IMR-90 (cell line): ENCODE measurements at regions not wholly inside any gene's neighbourhood (a gene's known extent, or its start where the extent isn't known, plus 50 kb on each side); places are given as distances from the start of the nearest gene placed in this dataset.

Source experiments
- ATAC-seq: fragments of 200-7000 bp; cut with Tn5 transposase; 2 replicates; pipeline ENCODE4 v1.9.1; 2020; ENCODE audit warnings: low read depth, mild to moderate bottlenecking, moderate library complexity
- BruUV-seq: library from RNA; stranded (reverse); fragments of 400-500 nt; replicated peaks from 2 replicates; lab custom pipeline; 2021; lab: Mats Ljungman, UMichigan
- CTCF ChIA-PET: fragments of 300-600 bp; formaldehyde crosslinking; extraction: SDS; loops from one replicate; lab custom pipeline; 2021; ENCODE audit warnings: antibody characterized with exemption; lab: Yijun Ruan, JAX
- POLR2A ChIA-PET: fragments of 300-600 bp; sonication (Branson Sonifier 250); formaldehyde crosslinking; loops from one replicate; lab custom pipeline; 2022; ENCODE audit warnings: antibody characterized with exemption; ENCODE audit not compliant: unreplicated experiment; lab: Charles Lee
- DNase-seq: peaks from one replicate; pipeline ENCODE4 v3.0.0; 2013
- H2AFZ ChIP-seq: replicated peaks from 2 replicates; pipeline ENCODE3; 2013; ENCODE audit warnings: low read length, mild to moderate bottlenecking; ENCODE audit not compliant: poor library complexity
- H2AK5ac ChIP-seq: 2 replicates; pipeline ENCODE4 v1.6.1; 2013; ENCODE audit warnings: low read depth, low read length, inconsistent platforms
- H2AK9ac ChIP-seq: replicated peaks from 2 replicates; pipeline ENCODE3; 2013; ENCODE audit warnings: mild to moderate bottlenecking, low read depth, low read length, moderate library complexity; ENCODE audit not compliant: poor library complexity
- H2BK120ac ChIP-seq: 2 replicates; pipeline ENCODE4 v1.6.1; 2013; ENCODE audit warnings: low read depth, low read length, inconsistent platforms
- H2BK15ac ChIP-seq: 3 replicates; pipeline ENCODE4 v1.6.1; 2013; ENCODE audit warnings: low read depth, low read length, inconsistent platforms
- H2BK20ac ChIP-seq: 2 replicates; pipeline ENCODE4 v1.6.1; 2013; ENCODE audit warnings: low read depth, mild to moderate bottlenecking, inconsistent platforms, low read length, moderate library complexity
- H2BK5ac ChIP-seq: 2 replicates; pipeline ENCODE4 v1.6.1; 2013; ENCODE audit warnings: mild to moderate bottlenecking, low read depth, low read length, inconsistent platforms; ENCODE audit not compliant: poor library complexity, severe bottlenecking
- H3K14ac ChIP-seq: replicated peaks from 2 replicates; pipeline ENCODE4 v1.6.1; 2013; ENCODE audit warnings: low read depth, low read length, inconsistent platforms
- H3K18ac ChIP-seq: 2 replicates; pipeline ENCODE4 v1.6.1; 2013; ENCODE audit warnings: low read depth, low read length, control low read depth
- H3K23ac ChIP-seq: 2 replicates; pipeline ENCODE4 v1.6.1; 2013; ENCODE audit warnings: low read depth, low read length, inconsistent platforms
- H3K27ac ChIP-seq: 2 replicates; pipeline ENCODE4 v1.5.1; 2013; ENCODE audit warnings: mild to moderate bottlenecking, control low read depth, low read length; ENCODE audit not compliant: insufficient read depth
- H3K27me3 ChIP-seq: 2 replicates; pipeline ENCODE4 v1.6.1; 2013; ENCODE audit warnings: low read length; ENCODE audit not compliant: control insufficient read depth, insufficient read depth
- H3K36me3 ChIP-seq: 2 replicates; pipeline ENCODE4 v1.6.1; 2013; ENCODE audit warnings: low read length, mixed read lengths; ENCODE audit not compliant: control insufficient read depth, insufficient read depth
- H3K4ac ChIP-seq: 2 replicates; pipeline ENCODE4 v1.6.1; 2013; ENCODE audit warnings: low read depth, low read length, inconsistent platforms
- H3K4me1 ChIP-seq: 2 replicates; pipeline ENCODE4 v1.6.1; 2013; ENCODE audit warnings: low read length, mixed read lengths; ENCODE audit not compliant: control insufficient read depth, insufficient read depth
- H3K4me2 ChIP-seq: 2 replicates; pipeline ENCODE4 v1.6.1; 2013; ENCODE audit warnings: low read depth, mild to moderate bottlenecking, control low read depth, low read length, moderate library complexity
- H3K4me3 ChIP-seq: 2 replicates; pipeline ENCODE4 v1.5.1; 2013; ENCODE audit warnings: low read depth, mild to moderate bottlenecking, control low read depth, low read length, moderate library complexity; ENCODE audit not compliant: insufficient read depth
- H3K56ac ChIP-seq: 2 replicates; pipeline ENCODE4 v1.6.1; 2013; ENCODE audit warnings: low read length, inconsistent platforms; ENCODE audit not compliant: insufficient read depth; ENCODE audit errors: extremely low read depth
- H3K79me1 ChIP-seq, 2 experiments: 2 replicates each; pipeline ENCODE4 v1.6.1; 2013; ENCODE audit warnings: low read length in 2 of 2, inconsistent platforms in 1 of 2, low read depth in 1 of 2
- H3K9ac ChIP-seq: 2 replicates; pipeline ENCODE4 v1.6.1; 2013; ENCODE audit warnings: low read depth, low read length, control low read depth
- H3K9me1 ChIP-seq: 2 replicates; pipeline ENCODE4 v1.6.1; 2013; ENCODE audit warnings: low read length, inconsistent platforms; ENCODE audit not compliant: insufficient read depth
- H3K9me3 ChIP-seq: 2 replicates; pipeline ENCODE4 v1.6.1; 2013; ENCODE audit warnings: low read length; ENCODE audit not compliant: control insufficient read depth, insufficient read depth
- H4K20me1 ChIP-seq: 2 replicates; pipeline ENCODE4 v1.6.1; 2013; ENCODE audit warnings: low read length, inconsistent platforms; ENCODE audit not compliant: insufficient read depth
- H4K5ac ChIP-seq: 2 replicates; pipeline ENCODE4 v1.6.1; 2013; ENCODE audit warnings: mild to moderate bottlenecking, low read depth, low read length, control low read depth
- H4K8ac ChIP-seq, 2 experiments: 2 replicates each; pipeline ENCODE4 v1.6.1; 2013; ENCODE audit warnings: low read depth in 2 of 2, low read length in 2 of 2, control low read depth in 1 of 2, inconsistent platforms in 1 of 2
- H4K91ac ChIP-seq: 2 replicates; pipeline ENCODE4 v1.6.1; 2013; ENCODE audit warnings: low read depth, low read length, inconsistent platforms; ENCODE audit not compliant: insufficient read depth
- ELK1 ChIP-seq: fragments of 150-350 bp; IDR thresholded peaks from 2 replicates; pipeline ENCODE4 v1.6.1; 2016; ENCODE audit warnings: low read depth, mild to moderate bottlenecking, low read length, moderate library complexity, borderline replicate concordance
- MAFK ChIP-seq: IDR thresholded peaks from 2 replicates; pipeline ENCODE4 v1.6.1; 2012; ENCODE audit warnings: low read depth, low read length, improper control_type of control experiment
- MXI1 ChIP-seq: IDR thresholded peaks from 2 replicates; pipeline ENCODE4 v1.6.1; 2012; ENCODE audit warnings: low read depth, mild to moderate bottlenecking, low read length, moderate library complexity, borderline replicate concordance
- RAD21 ChIP-seq: IDR thresholded peaks from 2 replicates; pipeline ENCODE4 v1.6.1; 2012; ENCODE audit warnings: low read length, improper control_type of control experiment
- RCOR1 ChIP-seq: IDR thresholded peaks from 2 replicates; pipeline ENCODE4 v1.6.1; 2012; ENCODE audit warnings: mild to moderate bottlenecking, low read length, improper control_type of control experiment; ENCODE audit not compliant: insufficient replicate concordance
- WGBS, 2 experiments: methylation state at CpG; one replicate each; pipeline versions ENCODE4 v1.1.5 to v1.1.7; 2013; ENCODE audit warnings: missing lambda C conversion rate in 2 of 2; ENCODE audit not compliant: insufficient read length in 1 of 2; ENCODE audit errors: extremely low coverage in 2 of 2; 5-methylcytosine and 5-hydroxymethylcytosine counted together
- dilution Hi-C: fragments of 300-500 bp; cut with HindIII; formaldehyde crosslinking; loops from one replicate; pipeline ENCODE4 v1.14.3; 2018; ENCODE audit warnings: low sequenced_read_pairs; ENCODE audit not compliant: unreplicated experiment
- in situ Hi-C: fragments of 300-500 bp; cut with MboI; formaldehyde crosslinking; loops from 3 replicates; pipeline ENCODE4 v1.14.3; 2019; ENCODE audit warnings: low sequenced_read_pairs, inconsistent platforms, mixed read lengths
- intact Hi-C: fragments of 100-400 bp; cut with micrococcal nuclease; formaldehyde crosslinking; loops from 2 replicates; pipeline ENCODE4 v1.10.0; 2022
- TF ChIP-seq, protein P1 (sequence below): conservative IDR thresholded peaks from 2 replicates; pipeline ENCODE4 v1.5.1; 2012; ENCODE audit warnings: mild to moderate bottlenecking, low read depth, low read length, improper control_type of control experiment

GRCh38 chr2:57491213-57491612 is 555.4 kb upstream of the VRK2 start:
- Histone ChIP-seq H3K9ac (no peak overlapping the region), H4K8ac (no peak overlapping the region), H3K36me3 (no peaks in the 10 kb centered on the region), H2BK15ac (no peak overlapping the region), H4K5ac (no peak overlapping the region), H2AK5ac (no peak overlapping the region), H3K14ac (no peak overlapping the region), H2AK9ac (no peak overlapping the region), H3K4me1 (no peaks in the 10 kb centered on the region), H2BK5ac (no peak overlapping the region), H3K4me2 (no peak overlapping the region), H3K56ac (no peak overlapping the region), H3K4ac (no peak overlapping the region), H3K27ac (no peak overlapping the region), H2BK20ac (no peak overlapping the region), H3K23ac (no peak overlapping the region), H3K18ac (no peak overlapping the region), H3K9me1 (no peaks in the 10 kb centered on the region), H3K27me3 (no peaks in the 10 kb centered on the region), H3K4me3 (no peak overlapping the region), H3K9me3 (no peaks in the 10 kb centered on the region), H2AFZ (no peak overlapping the region), H3K79me1 (no peaks in the 10 kb centered on the region), H4K91ac (no peak overlapping the region), H2BK120ac (no peak overlapping the region), H4K20me1 (no peaks in the 10 kb centered on the region)
- dilution Hi-C loops = no loop called here
- DNase-seq = no peak
- TF ChIP-seq MXI1 (no peak), MAFK (no peak), RCOR1 (no peak), RAD21 (no peak), ELK1 (no peak)
- TF ChIP-seq, protein P1, sequence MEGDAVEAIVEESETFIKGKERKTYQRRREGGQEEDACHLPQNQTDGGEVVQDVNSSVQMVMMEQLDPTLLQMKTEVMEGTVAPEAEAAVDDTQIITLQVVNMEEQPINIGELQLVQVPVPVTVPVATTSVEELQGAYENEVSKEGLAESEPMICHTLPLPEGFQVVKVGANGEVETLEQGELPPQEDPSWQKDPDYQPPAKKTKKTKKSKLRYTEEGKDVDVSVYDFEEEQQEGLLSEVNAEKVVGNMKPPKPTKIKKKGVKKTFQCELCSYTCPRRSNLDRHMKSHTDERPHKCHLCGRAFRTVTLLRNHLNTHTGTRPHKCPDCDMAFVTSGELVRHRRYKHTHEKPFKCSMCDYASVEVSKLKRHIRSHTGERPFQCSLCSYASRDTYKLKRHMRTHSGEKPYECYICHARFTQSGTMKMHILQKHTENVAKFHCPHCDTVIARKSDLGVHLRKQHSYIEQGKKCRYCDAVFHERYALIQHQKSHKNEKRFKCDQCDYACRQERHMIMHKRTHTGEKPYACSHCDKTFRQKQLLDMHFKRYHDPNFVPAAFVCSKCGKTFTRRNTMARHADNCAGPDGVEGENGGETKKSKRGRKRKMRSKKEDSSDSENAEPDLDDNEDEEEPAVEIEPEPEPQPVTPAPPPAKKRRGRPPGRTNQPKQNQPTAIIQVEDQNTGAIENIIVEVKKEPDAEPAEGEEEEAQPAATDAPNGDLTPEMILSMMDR = no peak
- ChIA-PET CTCF (no interaction called here), POLR2A (no interaction called here)
- in situ Hi-C loops = no loop called here
- no TSS peak for BruUV-seq
- no peak for ATAC-seq
- intact Hi-C loops = no loop called here
- WGBS, 2 experiments = no CpG with 5 or more reads among the region's 3 CpGs
